HG02973 (cell line): ENCODE measurements at regions not wholly inside any gene's neighbourhood (a gene's known extent, or its start where the extent isn't known, plus 50 kb on each side); places are given as distances from the start of the nearest gene placed in this dataset.

Experiments
- ATAC-seq: cut with Tn5 transposase; IDR thresholded peaks from one replicate; pipeline ENCODE4 v1.9.1; 2021; ENCODE audit warnings: moderate library complexity; ENCODE audit not compliant: unreplicated experiment

DNA sequence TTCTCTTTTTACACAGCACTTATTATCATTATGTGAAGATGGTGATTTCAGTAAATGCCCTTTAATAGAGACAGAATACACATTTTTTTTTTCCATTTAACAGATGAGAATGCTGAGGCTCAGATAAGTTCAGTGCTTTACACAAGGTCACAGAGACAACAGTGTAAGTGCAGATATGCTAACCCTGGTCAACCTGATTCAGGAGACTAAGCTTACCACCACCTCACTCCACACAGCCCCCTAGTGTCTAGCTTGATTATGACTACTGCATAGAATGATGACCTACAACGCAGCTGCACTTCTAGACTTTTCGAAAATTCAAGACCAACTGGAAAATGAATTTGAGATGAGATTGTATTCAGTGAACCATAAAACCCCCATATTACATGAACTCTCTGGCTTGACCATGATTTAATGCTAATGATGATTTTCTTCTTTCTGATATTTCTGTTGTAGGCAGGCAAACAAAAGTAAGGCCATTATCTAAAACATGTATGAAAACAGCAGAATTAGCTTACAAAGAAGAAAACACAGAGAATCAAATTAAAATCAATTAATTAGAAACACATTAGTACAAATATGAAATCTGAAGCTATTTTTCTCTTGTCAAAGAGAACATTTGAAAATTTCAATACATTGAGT, 212.1 kb upstream of the PHACTR1 start:
- ATAC-seq = no peak

GRCh38 chr6:12505486-12505885, 211.1 kb upstream of the PHACTR1 start:
- ATAC-seq = no peak

DNA sequence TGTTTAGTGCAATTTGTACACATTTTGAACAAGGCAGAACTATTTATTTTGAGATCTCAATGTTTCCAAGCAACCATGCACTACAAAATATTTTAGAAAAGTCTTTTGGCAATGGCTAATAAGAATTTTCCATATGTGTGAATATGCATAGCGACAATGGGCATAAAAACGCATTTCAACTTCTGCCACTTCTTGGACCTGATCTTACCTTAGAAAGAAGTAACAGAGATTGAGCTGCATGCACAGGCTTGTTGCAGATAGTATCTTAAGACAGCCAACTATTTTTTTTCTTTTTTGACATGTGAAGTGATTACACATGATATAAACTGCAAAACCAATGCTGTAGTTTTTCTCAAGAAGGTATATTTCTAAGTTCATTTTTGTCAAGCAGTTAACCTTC, 210.4 kb upstream of the PHACTR1 start:
- ATAC-seq = no peak

DNA sequence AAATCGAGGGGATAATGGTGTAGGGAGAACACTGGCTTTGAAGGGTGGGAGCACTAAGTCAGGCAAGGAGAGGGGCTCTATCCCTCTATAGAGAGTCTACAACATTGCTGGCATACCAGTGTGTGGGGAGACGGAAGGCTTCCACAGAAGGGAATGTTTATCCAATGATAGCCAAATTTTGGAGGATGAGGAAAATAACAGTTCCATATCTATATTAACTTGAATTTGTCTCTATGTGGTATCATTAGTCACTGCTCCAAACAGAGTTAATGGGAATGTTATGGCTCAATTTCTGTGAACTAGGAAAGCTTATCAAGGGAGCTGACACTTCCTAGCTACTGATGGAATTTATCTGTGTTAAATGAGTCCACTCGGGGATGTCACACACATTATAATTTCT, 208.9 kb upstream of the PHACTR1 start:
- ATAC-seq = no peak

GRCh38 chr6:12508553-12508952, 208.0 kb upstream of the PHACTR1 start:
- ATAC-seq = no peak

DNA sequence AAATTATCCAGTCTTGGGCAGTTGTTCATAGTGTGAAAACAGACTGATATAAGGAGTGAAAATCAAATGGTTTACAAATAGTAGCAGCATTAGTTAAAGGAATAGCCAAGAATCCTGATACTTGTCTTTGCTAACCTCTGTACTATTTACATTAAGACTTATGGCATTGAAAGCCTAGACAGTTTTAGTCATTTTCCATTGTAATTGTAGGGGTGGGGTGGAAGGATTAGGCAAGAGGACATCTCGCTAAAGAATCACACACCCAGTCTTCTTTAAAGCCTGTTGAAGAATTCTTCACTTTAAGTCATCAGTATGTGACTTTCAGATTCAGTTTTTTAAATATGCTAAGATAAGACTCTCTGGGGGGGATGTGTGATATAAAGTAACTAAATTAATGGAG, 207.5 kb upstream of the PHACTR1 start:
- ATAC-seq = no peak

- ATAC-seq = peak; percentile 51
Observed at GRCh38 chr6:12516070-12516469, 200.5 kb upstream of the PHACTR1 start.

DNA sequence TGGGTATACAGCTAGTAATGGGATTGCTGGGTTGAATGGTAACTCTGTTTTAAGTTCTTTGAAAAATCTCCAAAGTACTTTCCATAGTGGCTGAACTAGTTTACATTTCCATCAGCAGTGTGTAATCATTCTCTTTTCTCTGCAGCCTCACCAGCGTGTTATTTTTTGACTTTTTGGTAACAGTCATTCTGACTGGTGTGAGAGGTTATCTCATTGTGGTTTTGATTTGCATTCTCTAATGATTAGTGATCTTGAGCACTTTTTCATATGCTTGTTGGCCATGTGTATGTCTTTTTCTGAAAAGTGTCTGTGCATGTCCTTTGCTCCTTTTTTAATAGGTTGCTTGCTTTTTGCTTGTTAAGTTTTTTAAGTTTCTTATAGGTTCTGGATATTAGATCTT, 194.2 kb upstream of the PHACTR1 start:
- ATAC-seq = no peak

DNA sequence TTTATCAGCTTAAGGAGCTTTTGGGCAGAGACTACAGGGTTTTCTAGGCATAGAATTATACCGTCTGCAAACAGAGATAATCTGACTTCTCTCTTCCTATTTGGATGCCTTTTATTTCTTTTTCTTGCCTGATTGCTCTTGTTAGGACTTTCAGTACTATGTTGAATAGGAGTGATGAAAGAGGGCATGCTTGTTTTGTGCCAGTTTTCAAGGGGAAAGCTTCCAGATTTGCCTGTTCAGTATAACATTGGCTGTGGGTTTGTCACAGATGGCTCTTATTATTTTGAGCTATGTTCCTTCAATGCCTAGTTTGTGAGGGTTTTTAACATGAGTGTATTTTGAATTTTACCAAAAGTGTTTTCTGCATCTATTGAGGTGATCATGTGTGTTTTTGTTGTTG, 192.8 kb upstream of the PHACTR1 start:
- ATAC-seq = no peak

DNA sequence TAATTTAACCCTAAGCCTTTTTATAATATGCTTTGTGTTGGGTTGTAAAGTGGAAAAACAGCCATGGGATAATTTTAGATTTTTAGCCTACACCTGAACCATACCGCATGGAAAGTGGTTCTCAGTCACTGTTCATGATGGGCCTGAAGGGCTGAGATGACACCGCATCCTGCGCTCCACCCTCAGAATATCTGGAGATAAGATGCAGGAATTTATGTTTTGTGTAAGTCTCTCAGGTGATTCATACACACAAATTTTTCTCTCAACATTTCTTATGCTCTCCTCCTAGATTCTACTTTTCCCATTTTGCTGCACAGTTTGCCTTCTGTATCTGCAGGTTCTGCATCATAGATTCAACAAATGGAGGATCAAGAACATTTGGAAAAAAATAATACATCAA, 191.3 kb upstream of the PHACTR1 start:
- no peak for ATAC-seq

GRCh38 chr6:12527339-12527738, 189.2 kb upstream of the PHACTR1 start:
- ATAC-seq = no peak

DNA sequence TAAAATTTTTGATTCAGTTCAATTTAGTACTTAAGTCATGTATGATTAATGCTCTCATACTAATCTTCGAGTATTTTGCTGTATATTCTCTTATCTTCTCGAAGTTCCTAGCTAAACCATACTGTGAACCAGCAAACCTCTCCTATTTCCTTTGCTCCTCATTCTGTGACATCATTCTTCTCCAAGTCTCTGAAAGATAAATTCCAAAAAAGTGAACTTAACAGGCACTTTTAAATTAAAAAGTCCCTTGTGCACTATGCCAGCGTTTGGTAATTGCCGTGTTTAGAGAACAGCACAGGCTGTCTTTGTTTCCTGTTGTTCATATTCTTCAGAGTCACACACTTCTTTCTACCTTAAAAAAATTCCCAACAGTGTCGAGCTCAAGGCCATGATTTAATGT, 188.4 kb upstream of the PHACTR1 start:
- ATAC-seq = no peak

DNA sequence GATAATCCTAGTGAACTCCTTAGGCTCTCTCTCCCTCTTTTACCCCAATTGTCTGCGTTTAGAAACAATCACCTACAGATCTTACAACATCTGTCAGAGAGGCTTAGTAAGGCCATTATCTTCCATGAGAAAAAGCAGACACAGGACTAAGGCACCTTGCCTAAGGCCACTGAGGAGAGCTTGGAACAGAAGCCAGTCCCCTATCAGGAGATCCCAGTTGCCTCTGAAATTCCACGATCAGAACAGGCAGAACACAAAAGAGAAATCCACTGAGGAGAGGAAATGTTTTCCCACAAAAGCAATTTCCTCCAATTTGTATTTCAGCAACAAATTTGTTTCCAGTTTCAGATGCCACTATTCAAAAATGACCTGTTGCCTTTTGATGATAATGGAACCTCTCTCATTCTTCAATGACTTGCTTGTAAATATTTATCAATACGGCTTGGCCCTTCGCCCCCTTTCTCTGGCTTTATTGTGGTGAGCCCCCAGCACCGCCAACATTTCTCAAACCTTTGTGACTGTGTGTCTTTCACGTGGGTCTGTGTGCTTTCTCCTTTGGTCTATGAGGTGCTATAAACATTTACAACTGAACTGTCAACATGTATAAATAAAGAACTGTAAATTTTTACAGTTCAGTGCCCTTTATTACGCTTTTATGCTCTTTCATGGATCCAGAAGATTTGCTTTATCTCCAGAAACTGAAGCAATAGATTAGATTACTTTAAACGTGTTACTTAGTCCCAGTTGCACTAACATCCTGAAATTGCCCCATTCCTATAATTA, 187.8 kb upstream of the PHACTR1 start:
- no peak for ATAC-seq

GRCh38 chr6:12529364-12530019, 187.1 kb upstream of the PHACTR1 start:
- ATAC-seq = no peak

DNA sequence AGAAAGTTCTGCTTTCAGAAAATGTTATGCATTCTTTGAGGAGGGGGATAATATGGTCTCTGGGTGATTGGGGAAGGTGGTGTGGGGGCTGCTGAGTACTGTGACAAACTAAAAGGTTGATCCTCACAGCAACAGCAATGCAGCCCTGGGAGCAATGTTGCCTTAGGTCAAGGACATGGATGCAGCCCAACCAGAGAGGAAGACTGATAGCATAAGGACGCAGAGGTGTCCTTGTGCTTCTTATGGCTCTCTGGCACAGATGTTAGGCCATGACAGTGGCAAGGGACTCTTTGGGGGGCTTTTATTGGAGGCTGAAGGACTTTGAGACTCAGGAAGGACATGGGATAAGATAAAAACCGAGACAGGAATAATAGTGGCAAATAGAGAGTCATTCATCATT, 186.2 kb upstream of the PHACTR1 start:
- ATAC-seq = no peak

DNA sequence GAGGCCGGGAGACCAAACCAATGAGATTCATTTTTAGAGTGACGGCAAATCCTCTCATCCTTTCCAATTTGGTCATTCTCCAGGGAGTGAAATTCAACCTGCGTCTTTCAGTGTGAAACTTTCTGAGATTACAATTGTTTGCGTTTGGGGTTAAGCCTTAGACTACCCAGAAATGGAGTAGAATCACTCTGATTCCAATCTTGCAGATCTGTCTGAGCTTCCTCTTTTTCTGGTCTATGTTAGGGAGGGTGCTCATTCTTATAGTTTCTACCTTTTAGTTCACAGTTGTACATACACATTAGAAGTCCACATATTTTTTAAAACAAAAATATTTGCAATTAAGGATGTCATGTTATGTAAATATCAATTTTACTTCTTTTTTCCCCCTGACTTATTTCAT, 183.0 kb upstream of the PHACTR1 start:
- no peak for ATAC-seq

DNA sequence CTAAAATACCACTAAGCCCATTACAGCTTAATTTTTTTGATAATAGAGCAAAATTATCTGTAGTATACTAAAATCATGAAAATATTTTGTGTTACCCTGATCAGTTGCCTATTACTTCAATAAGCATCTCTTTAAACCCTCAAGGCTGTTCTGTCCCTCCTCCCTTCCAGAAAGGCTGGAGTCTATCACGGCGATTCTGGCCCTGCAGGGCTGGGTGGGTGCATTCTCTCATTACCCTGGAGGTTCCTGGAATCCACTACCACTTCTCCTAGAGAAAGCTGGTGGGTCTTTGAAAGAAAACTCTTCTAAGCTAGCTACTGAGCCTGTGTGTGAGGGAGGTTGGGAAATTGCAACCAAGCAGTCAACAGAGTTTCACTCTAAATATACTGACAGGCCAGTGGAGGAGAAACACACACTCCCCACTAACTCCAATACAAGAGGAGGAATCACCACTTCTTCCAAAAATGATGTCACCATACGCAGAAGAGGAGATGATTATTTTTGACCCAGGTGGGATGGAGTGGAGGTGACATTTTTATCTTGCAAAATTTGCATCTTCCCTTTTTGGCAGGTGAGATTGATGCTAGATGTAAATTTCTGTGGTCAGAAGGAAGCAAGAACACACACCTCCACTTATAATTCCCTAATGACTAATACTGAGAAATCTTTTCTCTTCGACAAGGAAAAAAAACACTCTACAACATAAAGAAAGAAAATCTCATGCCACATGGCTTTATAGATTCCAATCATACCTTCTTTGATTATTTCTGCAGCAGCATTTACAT, 182.3 kb upstream of the PHACTR1 start:
- ATAC-seq = no peak

GRCh38 chr6:12535586-12536314, 180.8 kb upstream of the PHACTR1 start:
- ATAC-seq = no peak

GRCh38 chr6:12536416-12536815, 180.2 kb upstream of the PHACTR1 start:
- ATAC-seq = no peak

- no peak for ATAC-seq
Observed at GRCh38 chr6:12537389-12537788, 179.2 kb upstream of the PHACTR1 start.

DNA sequence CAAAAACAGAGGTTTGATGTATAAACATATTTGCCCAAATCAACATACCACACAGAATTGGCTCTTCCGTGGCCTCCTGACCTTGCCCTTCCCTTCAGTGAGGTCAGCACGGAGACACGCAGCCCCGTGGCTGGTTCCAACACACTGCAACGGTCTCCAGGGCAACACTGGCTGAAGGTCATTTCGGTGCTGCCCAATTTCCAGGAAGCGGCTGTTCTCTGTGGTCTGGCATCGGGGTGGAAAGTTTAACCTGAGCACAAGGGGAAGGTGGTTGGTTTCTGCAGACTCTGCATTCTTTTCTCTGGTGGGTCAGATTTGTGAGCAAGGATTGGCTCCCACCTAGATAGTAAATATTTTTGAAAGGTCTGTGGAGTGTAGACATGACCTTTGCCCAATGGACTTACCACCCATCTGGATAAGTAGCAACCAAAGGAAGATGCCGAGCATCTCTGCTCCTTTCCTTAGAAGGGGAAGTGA, 177.6 kb upstream of the PHACTR1 start:
- ATAC-seq = no peak
